ENCODE measurements at regions not wholly inside any gene's neighbourhood (a gene's known extent, or its start where the extent isn't known, plus 50 kb on each side); places are given as distances from the start of the nearest gene placed in this dataset.

GRCh38 chr12:89951050-89951693 is 242.5 kb upstream of the ATP2B1 start:
- H3K4me3 ChIP-seq (ENCODE audit: low read length), result no peak overlapping the region
- no peaks in the 10 kb centered on the region for H3K27me3 ChIP-seq (ENCODE audit: insufficient read depth, low read length)
- H3K36me3 ChIP-seq (ENCODE audit: insufficient read depth, low read depth, low read length), result no peaks in the 10 kb centered on the region
- peaks cover 20% of the 10 kb centered on the region; the same call in 1 of the 2 replicates for H3K4me1 ChIP-seq (ENCODE audit: insufficient read depth, low read length)
- H3K27ac ChIP-seq (ENCODE audit: low read length), result no peak overlapping the region
- no peak overlapping the region for H3K9ac ChIP-seq (ENCODE audit: low read depth, low read length)
- H3K9me3 ChIP-seq (ENCODE audit: insufficient read depth, low read depth, low read length), result no peaks in the 10 kb centered on the region

GRCh38 chr12:89950421-89950820 is 241.8 kb upstream of the ATP2B1 start:
- H3K4me3 ChIP-seq (ENCODE audit: low read length), result no peak overlapping the region
- H3K9me3 ChIP-seq (ENCODE audit: insufficient read depth, low read depth, low read length), result no peaks in the 10 kb centered on the region
- H3K4me1 ChIP-seq (ENCODE audit: insufficient read depth, low read length), result peaks cover 20% of the 10 kb centered on the region; the same call in 1 of the 2 replicates
- no peaks in the 10 kb centered on the region for H3K27me3 ChIP-seq (ENCODE audit: insufficient read depth, low read length)
- H3K27ac ChIP-seq (ENCODE audit: low read length), result no peak overlapping the region
- no peaks in the 10 kb centered on the region for H3K36me3 ChIP-seq (ENCODE audit: insufficient read depth, low read depth, low read length)
- H3K9ac ChIP-seq (ENCODE audit: low read depth, low read length), result no peak overlapping the region

GRCh38 chr12:89949457-89950195 is 241.0 kb upstream of the ATP2B1 start:
- Histone ChIP-seq H3K4me1 (ENCODE audit: insufficient read depth, low read length) (peaks cover 20% of the 10 kb centered on the region; the same call in 1 of the 2 replicates), H3K9me3 (ENCODE audit: insufficient read depth, low read depth, low read length) (no peaks in the 10 kb centered on the region), H3K4me3 (ENCODE audit: low read length) (no peak overlapping the region), H3K9ac (ENCODE audit: low read depth, low read length) (no peak overlapping the region), H3K27ac (ENCODE audit: low read length) (no peak overlapping the region), H3K27me3 (ENCODE audit: insufficient read depth, low read length) (no peaks in the 10 kb centered on the region), H3K36me3 (ENCODE audit: insufficient read depth, low read depth, low read length) (no peaks in the 10 kb centered on the region)

- peaks cover 20% of the 10 kb centered on the region; the same call in 1 of the 2 replicates for H3K4me1 ChIP-seq (ENCODE audit: insufficient read depth, low read length)
- no peak overlapping the region for H3K9ac ChIP-seq (ENCODE audit: low read depth, low read length)
- no peaks in the 10 kb centered on the region for H3K9me3 ChIP-seq (ENCODE audit: insufficient read depth, low read depth, low read length)
- H3K27ac ChIP-seq (ENCODE audit: low read length), result no peak overlapping the region
- no peaks in the 10 kb centered on the region for H3K27me3 ChIP-seq (ENCODE audit: insufficient read depth, low read length)
- no peak overlapping the region for H3K4me3 ChIP-seq (ENCODE audit: low read length)
- H3K36me3 ChIP-seq (ENCODE audit: insufficient read depth, low read depth, low read length), result no peaks in the 10 kb centered on the region
Measured at GRCh38 chr12:89948271-89949175, 239.9 kb upstream of the ATP2B1 start.

DNA sequence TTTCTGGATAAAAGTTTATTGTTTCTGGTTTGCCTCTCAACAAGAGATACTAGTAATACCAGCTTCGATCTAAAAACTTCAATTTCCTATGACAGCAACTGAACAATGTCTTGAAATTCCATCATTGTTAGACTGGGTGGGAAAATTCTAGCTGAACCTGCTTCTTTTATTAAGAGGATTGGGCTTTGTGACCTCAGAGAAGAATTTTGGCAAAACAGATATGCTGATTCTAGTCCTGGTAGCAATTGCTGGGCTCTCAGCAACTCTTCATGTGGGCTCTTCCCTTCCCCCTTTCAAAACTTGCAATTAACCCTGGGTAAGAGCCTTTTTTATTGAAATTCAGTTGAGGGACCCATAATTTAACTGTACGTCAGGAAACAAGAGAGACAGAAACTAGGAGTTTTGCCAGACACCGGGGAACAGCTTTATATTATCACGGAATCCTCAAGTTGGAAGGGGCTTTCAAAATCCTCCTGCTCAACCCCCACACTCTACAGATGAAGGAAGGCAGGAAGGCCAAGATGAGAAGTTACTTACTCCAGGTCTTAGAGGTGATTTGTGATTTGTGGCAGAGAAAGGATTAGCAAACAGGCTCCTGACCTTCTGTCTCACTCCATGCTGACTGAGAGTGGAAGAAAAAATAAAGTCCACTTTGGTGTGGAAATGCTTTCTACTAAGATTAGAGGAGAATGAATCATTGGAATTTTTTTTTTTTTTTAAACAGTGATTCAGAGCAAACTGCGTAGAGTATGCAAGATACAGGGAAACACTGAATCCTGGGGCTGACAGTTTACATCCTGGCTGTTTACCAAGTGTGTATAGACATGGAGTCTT is 239.0 kb upstream of the ATP2B1 start:
- peaks cover 20% of the 10 kb centered on the region; the same call in 1 of the 2 replicates for H3K4me1 ChIP-seq (ENCODE audit: insufficient read depth, low read length)
- H3K4me3 ChIP-seq (ENCODE audit: low read length), result no peak overlapping the region
- peak overlapping the region; percentile 4; the same call in 1 of the 2 replicates for H3K9ac ChIP-seq (ENCODE audit: low read depth, low read length)
- no peaks in the 10 kb centered on the region for H3K27me3 ChIP-seq (ENCODE audit: insufficient read depth, low read length)
- H3K36me3 ChIP-seq (ENCODE audit: insufficient read depth, low read depth, low read length), result no peaks in the 10 kb centered on the region
- no peaks in the 10 kb centered on the region for H3K9me3 ChIP-seq (ENCODE audit: insufficient read depth, low read depth, low read length)
- no peak overlapping the region for H3K27ac ChIP-seq (ENCODE audit: low read length)

DNA sequence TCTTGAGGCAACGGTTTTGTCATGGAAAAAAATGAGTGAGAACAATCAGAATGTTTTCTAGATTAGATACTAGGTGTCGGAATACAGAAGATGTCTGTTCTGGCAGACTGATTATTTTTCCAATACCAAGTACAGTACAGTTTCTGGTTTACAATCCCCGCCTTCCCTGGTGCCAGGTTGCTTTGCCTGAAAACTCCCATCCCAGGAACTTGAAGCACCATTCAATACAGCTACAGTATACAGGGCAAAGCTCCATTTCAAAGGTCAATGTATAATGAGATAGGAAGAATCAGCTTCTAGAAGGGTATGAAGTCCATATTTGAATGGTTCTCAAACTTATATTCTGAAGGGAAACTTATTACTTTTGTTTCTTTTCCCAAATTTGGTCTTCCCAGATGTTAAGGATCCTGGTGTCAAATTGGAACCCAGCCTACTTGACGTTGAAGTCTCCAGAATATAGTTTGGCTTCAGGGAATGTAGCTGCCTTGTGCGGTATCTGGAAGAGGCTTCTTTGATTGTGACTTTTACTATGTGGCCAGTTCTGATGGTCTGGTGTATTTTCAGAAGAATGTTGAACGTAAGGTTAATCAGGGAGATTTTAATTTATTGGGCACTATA is 238.0 kb upstream of the ATP2B1 start:
- H3K4me1 ChIP-seq (ENCODE audit: insufficient read depth, low read length), result peaks cover 20% of the 10 kb centered on the region; the same call in 1 of the 2 replicates
- no peak overlapping the region for H3K27ac ChIP-seq (ENCODE audit: low read length)

DNA sequence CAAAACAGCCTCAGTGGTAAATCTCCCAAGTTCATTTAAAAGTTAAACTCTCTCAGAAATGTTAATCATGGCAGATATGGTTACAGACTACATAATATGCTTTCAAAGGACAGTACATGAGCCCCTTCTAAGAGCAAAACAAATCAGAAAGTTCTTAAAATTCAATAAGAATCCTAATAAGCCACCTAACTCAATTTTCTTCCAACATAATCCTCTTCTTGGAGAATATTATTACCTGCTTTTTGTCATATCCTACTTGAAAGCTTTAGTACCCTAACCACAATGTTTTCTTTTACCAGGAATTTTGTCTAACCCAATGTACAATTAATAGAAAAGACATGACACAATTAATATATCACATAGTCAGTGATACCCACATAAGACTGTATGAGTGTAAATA is 236.5 kb upstream of the ATP2B1 start:
- no peaks in the 10 kb centered on the region for H3K36me3 ChIP-seq (ENCODE audit: insufficient read depth, low read depth, low read length)
- H3K9me3 ChIP-seq (ENCODE audit: insufficient read depth, low read depth, low read length), result no peaks in the 10 kb centered on the region
- peaks cover 20% of the 10 kb centered on the region; the same call in 1 of the 2 replicates for H3K4me1 ChIP-seq (ENCODE audit: insufficient read depth, low read length)
- no peak overlapping the region for H3K9ac ChIP-seq (ENCODE audit: low read depth, low read length)
- no peak overlapping the region for H3K27ac ChIP-seq (ENCODE audit: low read length)
- no peak overlapping the region for H3K4me3 ChIP-seq (ENCODE audit: low read length)
- no peaks in the 10 kb centered on the region for H3K27me3 ChIP-seq (ENCODE audit: insufficient read depth, low read length)

More for the DNA sequence above, 238.0 kb upstream of the ATP2B1 start:
- Histone ChIP-seq H3K27me3 (ENCODE audit: insufficient read depth, low read length) (no peaks in the 10 kb centered on the region), H3K9me3 (ENCODE audit: insufficient read depth, low read depth, low read length) (no peaks in the 10 kb centered on the region), H3K9ac (ENCODE audit: low read depth, low read length) (no peak overlapping the region), H3K36me3 (ENCODE audit: insufficient read depth, low read depth, low read length) (no peaks in the 10 kb centered on the region), H3K4me3 (ENCODE audit: low read length) (no peak overlapping the region)

DNA sequence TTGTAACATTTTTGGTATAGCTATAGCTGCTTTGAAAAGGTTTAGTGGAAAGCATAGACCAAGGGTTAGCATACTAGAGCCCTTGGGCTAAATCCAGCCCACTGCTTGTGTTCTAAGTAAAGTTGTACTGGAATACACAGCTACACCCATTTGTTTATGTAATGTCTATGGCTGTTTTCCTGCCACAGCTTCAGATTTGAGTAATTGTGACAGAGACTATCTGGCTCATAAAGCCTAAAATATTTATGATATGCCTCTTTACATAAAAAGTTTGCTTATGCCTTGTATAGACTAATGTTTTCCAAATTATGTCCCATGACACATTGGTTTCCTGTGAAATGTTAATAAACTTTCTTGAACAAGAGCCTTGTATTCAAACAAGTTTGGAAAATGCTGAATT is 234.8 kb upstream of the ATP2B1 start:
- peaks cover 17% of the 10 kb centered on the region; the same call in 1 of the 2 replicates for H3K4me1 ChIP-seq (ENCODE audit: insufficient read depth, low read length)
- no peaks in the 10 kb centered on the region for H3K36me3 ChIP-seq (ENCODE audit: insufficient read depth, low read depth, low read length)
- H3K9me3 ChIP-seq (ENCODE audit: insufficient read depth, low read depth, low read length), result no peaks in the 10 kb centered on the region
- no peak overlapping the region for H3K4me3 ChIP-seq (ENCODE audit: low read length)
- no peaks in the 10 kb centered on the region for H3K27me3 ChIP-seq (ENCODE audit: insufficient read depth, low read length)
- H3K27ac ChIP-seq (ENCODE audit: low read length), result no peak overlapping the region
- no peak overlapping the region for H3K9ac ChIP-seq (ENCODE audit: low read depth, low read length)

- Histone ChIP-seq H3K4me3 (ENCODE audit: low read length) (no peak overlapping the region), H3K9ac (ENCODE audit: low read depth, low read length) (no peak overlapping the region), H3K9me3 (ENCODE audit: insufficient read depth, low read depth, low read length) (no peaks in the 10 kb centered on the region), H3K4me1 (ENCODE audit: insufficient read depth, low read length) (peaks cover 9% of the 10 kb centered on the region; the same call in 1 of the 2 replicates), H3K27ac (ENCODE audit: low read length) (no peak overlapping the region), H3K27me3 (ENCODE audit: insufficient read depth, low read length) (no peaks in the 10 kb centered on the region), H3K36me3 (ENCODE audit: insufficient read depth, low read depth, low read length) (no peaks in the 10 kb centered on the region)
Measured at GRCh38 chr12:89941436-89941835, 232.8 kb upstream of the ATP2B1 start.

- Histone ChIP-seq H3K9ac (ENCODE audit: low read depth, low read length) (no peak overlapping the region), H3K36me3 (ENCODE audit: insufficient read depth, low read depth, low read length) (no peaks in the 10 kb centered on the region), H3K27me3 (ENCODE audit: insufficient read depth, low read length) (no peaks in the 10 kb centered on the region), H3K9me3 (ENCODE audit: insufficient read depth, low read depth, low read length) (no peaks in the 10 kb centered on the region), H3K27ac (ENCODE audit: low read length) (no peak overlapping the region), H3K4me3 (ENCODE audit: low read length) (no peak overlapping the region), H3K4me1 (ENCODE audit: insufficient read depth, low read length) (peaks cover 9% of the 10 kb centered on the region; the same call in 1 of the 2 replicates)
Measured at GRCh38 chr12:89939522-89940215, 231.0 kb upstream of the ATP2B1 start.
